Sigmoid colon (tissue), 6 donors: ENCODE measurements at regions not wholly inside any gene's neighbourhood (a gene's known extent, or its start where the extent isn't known, plus 50 kb on each side); places are given as distances from the start of the nearest gene placed in this dataset.

Source experiments
- DNase-seq: peaks from one replicate; pipeline ENCODE4 v3.0.0-alpha.2; 2019
- H3K27ac ChIP-seq, 4 donors: fragments of 200-600 bp; sonication (generic); one replicate each; pipeline ENCODE4 v1.5.1; 2016 to 2019; ENCODE audit warnings: mild to moderate bottlenecking in 1 of 4
- H3K27me3 ChIP-seq, 3 donors: fragments of 200-600 bp; sonication (generic); one replicate each; pipeline ENCODE4 v1.5.1; 2019; ENCODE audit warnings: mild to moderate bottlenecking in 1 of 3
- H3K36me3 ChIP-seq, 4 donors: fragments of 200-600 bp; sonication (generic); one replicate each; pipeline ENCODE4 v1.5.1; 2016 to 2019
- H3K4me1 ChIP-seq, 4 donors: fragments of 200-600 bp; sonication (generic); one replicate each; pipeline ENCODE4 v1.5.1; 2017 to 2019
- H3K4me3 ChIP-seq, 4 donors: fragments of 200-600 bp; sonication (generic); one replicate each; pipeline ENCODE4 v1.5.1; 2017 to 2019; ENCODE audit warnings: mild to moderate bottlenecking in 2 of 4, moderate library complexity in 1 of 4
- H3K9me3 ChIP-seq, 4 donors: fragments of 200-600 bp in 3 of 4; sonication (generic) in 3 of 4; one replicate each; pipeline versions ENCODE4 v1.5.1 to v1.6.1; 2013 to 2019
- EP300 ChIP-seq, 4 donors: sonication (generic); formaldehyde crosslinking; IDR thresholded peaks; one replicate each; pipeline ENCODE4 v1.6.1; 2017; ENCODE audit warnings: antibody characterized with exemption in 4 of 4
- POLR2A ChIP-seq, 2 donors: fragments of 450-650 bp; IDR thresholded peaks; one replicate each; pipeline ENCODE4 v1.6.1; 2016; ENCODE audit warnings: antibody characterized with exemption in 2 of 2, mild to moderate bottlenecking in 2 of 2, moderate library complexity in 2 of 2
- POLR2AphosphoS5 ChIP-seq, 4 donors: sonication (generic); formaldehyde crosslinking; IDR thresholded peaks; one replicate each; pipeline ENCODE4 v1.6.1; 2017; ENCODE audit warnings: antibody characterized with exemption in 4 of 4
- WGBS, 2 donors: extraction: QIAGEN DNeasy Blood & Tissue Kit; methylation state at CpG; one replicate each; pipeline ENCODE4 v1.1.7; 2013; 5-methylcytosine and 5-hydroxymethylcytosine counted together
- intact Hi-C: fragments of 100-400 bp; cut with DNase I; formaldehyde crosslinking; loops from one replicate; pipeline ENCODE4 v1.15.1; 2023
- TF ChIP-seq, protein P1 (sequence below), 4 experiments: fragments of 450-650 bp in 3 of 4; fragments of 200-600 bp in 1 of 4; IDR thresholded peaks; one replicate each; pipeline ENCODE4 v1.5.1; 2016 to 2019; ENCODE audit warnings: antibody characterized with exemption in 4 of 4, mild to moderate bottlenecking in 3 of 4, moderate library complexity in 2 of 4
- donor health status: healthy with polysubstance abuse.
- donor health status: healthy.

DNA sequence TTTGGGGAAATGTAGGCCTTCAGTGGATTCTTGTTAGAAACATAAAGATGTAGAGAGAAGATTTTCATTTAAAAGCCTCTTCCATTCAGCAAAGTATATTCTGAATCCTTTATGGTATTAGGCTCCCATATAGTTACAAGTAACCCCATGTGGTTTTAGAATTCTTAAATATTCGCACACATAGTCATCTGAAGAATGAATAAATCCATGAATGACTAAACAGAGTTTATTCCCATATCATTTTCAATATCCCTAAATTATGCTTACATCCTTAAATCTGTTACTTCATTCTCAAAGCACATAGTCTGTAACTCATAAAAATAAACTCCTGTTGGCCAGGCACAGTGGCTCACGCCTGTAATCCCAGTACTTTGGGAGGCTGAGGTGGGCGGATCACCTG is 962.1 kb downstream of the KCNJ18 start:
- Histone ChIP-seq H3K9me3 (peaks cover 0 to 3% (median 0%) of the 10 kb centered on the region in 4 donors), H3K27ac (no peak overlapping the region), H3K4me1 (no peaks in the 10 kb centered on the region), H3K36me3 (no peaks in the 10 kb centered on the region), H3K27me3 (no peaks in the 10 kb centered on the region), H3K4me3 (no peak overlapping the region)
- DNase-seq = no peak
- 75 to 78% methylated on average over 3 of the region's 3 CpGs for WGBS, 2 donors
- TF ChIP-seq POLR2A (IDR thresholded peaks at IDR 0.05) = no peak
- no peak for TF ChIP-seq EP300 (IDR thresholded peaks at IDR 0.05)
- TF ChIP-seq, protein P1, sequence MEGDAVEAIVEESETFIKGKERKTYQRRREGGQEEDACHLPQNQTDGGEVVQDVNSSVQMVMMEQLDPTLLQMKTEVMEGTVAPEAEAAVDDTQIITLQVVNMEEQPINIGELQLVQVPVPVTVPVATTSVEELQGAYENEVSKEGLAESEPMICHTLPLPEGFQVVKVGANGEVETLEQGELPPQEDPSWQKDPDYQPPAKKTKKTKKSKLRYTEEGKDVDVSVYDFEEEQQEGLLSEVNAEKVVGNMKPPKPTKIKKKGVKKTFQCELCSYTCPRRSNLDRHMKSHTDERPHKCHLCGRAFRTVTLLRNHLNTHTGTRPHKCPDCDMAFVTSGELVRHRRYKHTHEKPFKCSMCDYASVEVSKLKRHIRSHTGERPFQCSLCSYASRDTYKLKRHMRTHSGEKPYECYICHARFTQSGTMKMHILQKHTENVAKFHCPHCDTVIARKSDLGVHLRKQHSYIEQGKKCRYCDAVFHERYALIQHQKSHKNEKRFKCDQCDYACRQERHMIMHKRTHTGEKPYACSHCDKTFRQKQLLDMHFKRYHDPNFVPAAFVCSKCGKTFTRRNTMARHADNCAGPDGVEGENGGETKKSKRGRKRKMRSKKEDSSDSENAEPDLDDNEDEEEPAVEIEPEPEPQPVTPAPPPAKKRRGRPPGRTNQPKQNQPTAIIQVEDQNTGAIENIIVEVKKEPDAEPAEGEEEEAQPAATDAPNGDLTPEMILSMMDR (IDR thresholded peaks at IDR 0.05) = no peak
- no peak for TF ChIP-seq POLR2AphosphoS5 (IDR thresholded peaks at IDR 0.05)
- intact Hi-C loops = no loop called here

DNA sequence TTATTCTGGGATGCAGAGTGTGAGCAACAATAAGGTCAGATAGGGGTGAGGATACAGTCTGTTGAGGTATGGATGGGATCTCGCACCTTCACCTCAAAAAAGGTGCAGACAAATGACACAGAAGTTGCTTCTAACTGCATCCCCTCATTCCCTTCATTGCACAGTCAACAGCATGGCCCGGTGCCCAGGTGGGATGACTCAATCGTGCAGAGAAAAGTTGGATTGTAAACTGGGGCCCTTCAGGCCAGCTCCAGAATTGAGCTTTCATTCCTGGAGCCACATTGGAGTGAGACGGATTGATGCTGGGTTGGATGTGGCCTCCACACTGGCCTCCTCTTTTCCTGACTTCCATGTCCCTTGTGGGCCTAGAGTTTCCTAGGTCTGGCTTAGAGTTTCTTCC is 977.4 kb downstream of the KCNJ18 start:
- no peak for TF ChIP-seq POLR2A (IDR thresholded peaks at IDR 0.05)
- TF ChIP-seq EP300 (IDR thresholded peaks at IDR 0.05) = no peak
- TF ChIP-seq, protein P1 (IDR thresholded peaks at IDR 0.05) = no peak
- no peak for TF ChIP-seq POLR2AphosphoS5 (IDR thresholded peaks at IDR 0.05)
- peaks cover 0 to 9% (median 0%) of the 10 kb centered on the region in 4 donors for H3K9me3 ChIP-seq
- no peaks in the 10 kb centered on the region for H3K27me3 ChIP-seq
- H3K27ac ChIP-seq = no peak overlapping the region
- H3K4me1 ChIP-seq = no peaks in the 10 kb centered on the region
- no peak overlapping the region for H3K4me3 ChIP-seq
- H3K36me3 ChIP-seq = no peaks in the 10 kb centered on the region
- no peak for DNase-seq
- intact Hi-C loops = no loop called here
- WGBS, 2 donors = 78 to 80% methylated on average over 4 of the region's 4 CpGs

DNA sequence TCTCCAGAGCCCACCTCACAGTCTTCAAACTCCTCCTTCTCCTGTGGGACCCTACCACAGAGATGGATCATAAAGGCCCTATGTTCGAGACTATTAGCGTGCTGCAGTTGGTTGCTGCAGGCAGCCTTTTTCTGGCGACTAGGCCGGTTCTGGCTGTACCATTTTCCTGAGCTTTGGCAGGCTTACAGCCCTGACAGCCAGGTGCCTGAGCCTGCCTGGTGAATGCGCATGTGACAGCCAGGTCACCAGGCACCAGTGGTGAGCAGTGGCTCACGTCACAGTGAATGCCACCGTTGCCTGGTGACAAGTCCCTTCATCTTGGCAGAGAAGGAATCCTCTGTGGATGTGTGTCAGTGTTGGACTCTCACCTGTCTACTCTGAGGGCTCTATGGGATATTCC is 978.8 kb downstream of the KCNJ18 start:
- Histone ChIP-seq H3K27ac (no peak overlapping the region), H3K36me3 (no peaks in the 10 kb centered on the region), H3K9me3 (peaks cover 0 to 9% (median 0%) of the 10 kb centered on the region in 4 donors), H3K4me3 (no peak overlapping the region), H3K4me1 (no peaks in the 10 kb centered on the region), H3K27me3 (no peaks in the 10 kb centered on the region)
- 87% methylated on average over 7 of the region's 7 CpGs for WGBS, 2 donors
- intact Hi-C loops = no loop called here
- TF ChIP-seq POLR2A (IDR thresholded peaks at IDR 0.05) (no peak), POLR2AphosphoS5 (IDR thresholded peaks at IDR 0.05) (no peak), EP300 (IDR thresholded peaks at IDR 0.05) (no peak)
- TF ChIP-seq, protein P1 (IDR thresholded peaks at IDR 0.05) = no peak
- no peak for DNase-seq

DNA sequence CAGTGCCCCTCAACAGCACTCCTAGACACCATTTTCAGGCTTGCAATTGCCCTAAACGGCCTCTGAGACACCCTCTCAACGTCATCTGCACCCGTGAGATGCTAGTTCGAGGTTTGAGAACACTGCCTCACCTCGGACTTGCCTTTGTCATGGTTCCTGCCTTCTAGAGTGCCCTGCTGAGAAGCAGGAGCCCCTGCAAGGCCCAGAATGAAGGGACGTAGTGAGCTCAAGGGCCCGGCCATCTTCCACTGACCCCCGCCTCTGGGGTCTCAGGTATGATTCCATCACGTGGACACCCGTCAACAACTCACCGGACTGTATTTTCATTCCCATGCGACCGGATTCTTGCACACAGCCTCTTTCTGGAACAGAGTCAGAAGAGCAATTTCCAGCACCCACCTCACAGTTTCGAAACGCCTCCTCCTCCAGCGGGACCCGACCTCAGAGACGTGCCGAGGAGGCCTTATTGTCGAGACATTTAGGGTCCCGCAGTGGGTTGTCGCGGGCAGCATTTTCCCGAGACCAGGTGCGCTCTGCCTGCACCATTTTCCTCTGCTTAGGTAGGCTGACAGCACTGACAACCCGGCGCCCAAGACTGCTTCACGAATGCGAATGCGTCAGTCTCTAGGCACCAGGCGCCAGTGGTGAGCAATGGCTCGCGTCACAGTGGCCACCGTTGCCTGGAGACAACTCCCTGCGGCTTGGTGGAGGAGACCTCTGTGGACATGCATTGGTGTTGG is 999.9 kb downstream of the KCNJ18 start:
- Histone ChIP-seq H3K27me3 (no peaks in the 10 kb centered on the region), H3K36me3 (no peaks in the 10 kb centered on the region), H3K9me3 (peaks cover 0 to 32% (median 0%) of the 10 kb centered on the region in 4 donors), H3K27ac (no peak overlapping the region), H3K4me3 (no peak overlapping the region), H3K4me1 (no peaks in the 10 kb centered on the region)
- 87 to 91% methylated on average over 35 of the region's 35 CpGs for WGBS, 2 donors
- intact Hi-C loops = no loop called here
- peak; percentile 55 for DNase-seq
- TF ChIP-seq, protein P1 (IDR thresholded peaks at IDR 0.05) = no peak
- TF ChIP-seq EP300 (IDR thresholded peaks at IDR 0.05) = no peak

DNA sequence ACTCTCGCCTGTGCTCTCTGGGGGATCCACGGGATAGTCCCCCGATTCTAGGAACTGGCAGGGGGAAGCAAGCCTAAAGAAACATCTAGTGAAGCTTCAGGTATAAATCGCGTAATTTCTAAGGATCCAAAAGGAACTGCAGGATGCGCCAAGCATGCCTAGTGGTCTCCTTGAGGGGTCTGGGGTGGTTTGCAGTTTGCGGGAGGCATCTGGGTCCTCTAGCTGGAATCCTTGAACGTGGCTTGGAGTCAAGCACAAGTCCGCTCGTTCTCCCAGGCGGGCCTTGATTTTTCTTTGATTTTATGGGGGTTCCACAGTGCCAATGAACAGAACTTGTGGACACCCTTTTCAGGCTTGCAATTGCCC is 1000.5 kb downstream of the KCNJ18 start:
- TF ChIP-seq POLR2A (IDR thresholded peaks at IDR 0.05) = no peak
- TF ChIP-seq POLR2AphosphoS5 (IDR thresholded peaks at IDR 0.05) = no peak
- TF ChIP-seq, protein P1 (IDR thresholded peaks at IDR 0.05) = no peak
- TF ChIP-seq EP300 (IDR thresholded peaks at IDR 0.05) = no peak
- intact Hi-C loops = no loop called here
- DNase-seq = no peak
- H3K4me3 ChIP-seq = no peak overlapping the region
- WGBS, 2 donors = 88 to 89% methylated on average over 11 of the region's 11 CpGs
- no peaks in the 10 kb centered on the region for H3K4me1 ChIP-seq
- H3K36me3 ChIP-seq = no peaks in the 10 kb centered on the region
- peaks cover 0 to 32% (median 0%) of the 10 kb centered on the region in 4 donors for H3K9me3 ChIP-seq
- no peaks in the 10 kb centered on the region for H3K27me3 ChIP-seq
- no peak overlapping the region for H3K27ac ChIP-seq
